Ovary (tissue), 3 donors: ENCODE measurements at regions not wholly inside any gene's neighbourhood (a gene's known extent, or its start where the extent isn't known, plus 50 kb on each side); places are given as distances from the start of the nearest gene placed in this dataset.

Experiments
- POLR2A ChIP-seq: fragments of 450-650 bp; IDR thresholded peaks from one replicate; pipeline ENCODE4 v1.6.1; 2017; ENCODE audit warnings: antibody characterized with exemption, mild to moderate bottlenecking, moderate library complexity
- TF ChIP-seq, protein P1 (sequence below), 3 donors: fragments of 450-650 bp in 2 of 3; fragments of 200-600 bp in 1 of 3; IDR thresholded peaks; one replicate each; pipeline versions ENCODE4 v1.5.1 to v1.8.0; 2016 to 2022; ENCODE audit warnings: antibody characterized with exemption in 3 of 3, mild to moderate bottlenecking in 1 of 3
- donor health status: DM: no; HTN: no; CAD: no.

DNA sequence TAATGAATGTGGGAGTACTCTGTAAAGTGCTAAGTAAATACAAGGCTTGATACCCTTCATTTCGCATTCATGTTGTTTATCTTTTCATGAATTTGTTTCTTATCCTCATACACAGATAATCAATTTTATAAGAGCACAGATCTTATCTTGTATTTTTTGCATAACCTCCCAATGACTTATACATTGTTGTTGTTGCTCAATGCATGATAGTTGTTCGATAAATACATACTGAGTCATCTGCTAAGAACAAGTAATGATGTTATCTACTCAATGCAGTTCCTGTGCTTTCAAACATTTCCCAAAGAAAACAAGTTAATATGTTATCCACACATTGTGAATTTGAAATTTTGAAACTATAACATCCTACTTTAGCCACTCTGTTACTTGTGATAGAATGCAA lies 60.7 kb downstream of the TAF11L14 start:
- TF ChIP-seq, protein P1, sequence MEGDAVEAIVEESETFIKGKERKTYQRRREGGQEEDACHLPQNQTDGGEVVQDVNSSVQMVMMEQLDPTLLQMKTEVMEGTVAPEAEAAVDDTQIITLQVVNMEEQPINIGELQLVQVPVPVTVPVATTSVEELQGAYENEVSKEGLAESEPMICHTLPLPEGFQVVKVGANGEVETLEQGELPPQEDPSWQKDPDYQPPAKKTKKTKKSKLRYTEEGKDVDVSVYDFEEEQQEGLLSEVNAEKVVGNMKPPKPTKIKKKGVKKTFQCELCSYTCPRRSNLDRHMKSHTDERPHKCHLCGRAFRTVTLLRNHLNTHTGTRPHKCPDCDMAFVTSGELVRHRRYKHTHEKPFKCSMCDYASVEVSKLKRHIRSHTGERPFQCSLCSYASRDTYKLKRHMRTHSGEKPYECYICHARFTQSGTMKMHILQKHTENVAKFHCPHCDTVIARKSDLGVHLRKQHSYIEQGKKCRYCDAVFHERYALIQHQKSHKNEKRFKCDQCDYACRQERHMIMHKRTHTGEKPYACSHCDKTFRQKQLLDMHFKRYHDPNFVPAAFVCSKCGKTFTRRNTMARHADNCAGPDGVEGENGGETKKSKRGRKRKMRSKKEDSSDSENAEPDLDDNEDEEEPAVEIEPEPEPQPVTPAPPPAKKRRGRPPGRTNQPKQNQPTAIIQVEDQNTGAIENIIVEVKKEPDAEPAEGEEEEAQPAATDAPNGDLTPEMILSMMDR (IDR thresholded peaks at IDR 0.05) = no peak
- TF ChIP-seq POLR2A = no peak
